ENCODE measurements at regions not wholly inside any gene's neighbourhood (a gene's known extent, or its start where the extent isn't known, plus 50 kb on each side); places are given as distances from the start of the nearest gene placed in this dataset.

DNA sequence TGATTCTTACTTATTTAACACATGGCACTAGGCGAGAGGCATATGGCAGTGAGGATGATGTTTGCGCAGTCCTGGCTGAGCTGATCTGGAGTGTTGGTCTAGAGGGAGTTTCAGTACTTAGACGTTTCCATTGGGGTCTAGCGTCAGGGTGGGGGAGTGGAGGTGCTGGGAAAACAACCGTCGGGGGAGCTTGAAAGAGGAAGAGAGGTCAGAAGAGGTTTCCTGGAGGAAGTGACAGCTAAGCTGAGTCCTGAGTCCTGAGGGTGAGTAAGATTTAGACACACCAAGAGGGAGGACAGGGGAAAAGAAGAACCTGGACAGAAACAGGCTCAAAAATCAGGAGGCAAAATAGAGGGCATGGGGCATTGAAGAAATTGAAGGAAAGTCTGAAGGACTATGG, 81.4 kb downstream of the ALOX5AP start:
- H3K27me3 ChIP-seq (replicated peaks; ENCODE audit: insufficient read depth): no peaks in the 10 kb centered on the region
- ATAC-seq (ENCODE audit: insufficient number of reproducible peaks, low FRiP score, low read depth): no peak
- TF ChIP-seq, protein P1, sequence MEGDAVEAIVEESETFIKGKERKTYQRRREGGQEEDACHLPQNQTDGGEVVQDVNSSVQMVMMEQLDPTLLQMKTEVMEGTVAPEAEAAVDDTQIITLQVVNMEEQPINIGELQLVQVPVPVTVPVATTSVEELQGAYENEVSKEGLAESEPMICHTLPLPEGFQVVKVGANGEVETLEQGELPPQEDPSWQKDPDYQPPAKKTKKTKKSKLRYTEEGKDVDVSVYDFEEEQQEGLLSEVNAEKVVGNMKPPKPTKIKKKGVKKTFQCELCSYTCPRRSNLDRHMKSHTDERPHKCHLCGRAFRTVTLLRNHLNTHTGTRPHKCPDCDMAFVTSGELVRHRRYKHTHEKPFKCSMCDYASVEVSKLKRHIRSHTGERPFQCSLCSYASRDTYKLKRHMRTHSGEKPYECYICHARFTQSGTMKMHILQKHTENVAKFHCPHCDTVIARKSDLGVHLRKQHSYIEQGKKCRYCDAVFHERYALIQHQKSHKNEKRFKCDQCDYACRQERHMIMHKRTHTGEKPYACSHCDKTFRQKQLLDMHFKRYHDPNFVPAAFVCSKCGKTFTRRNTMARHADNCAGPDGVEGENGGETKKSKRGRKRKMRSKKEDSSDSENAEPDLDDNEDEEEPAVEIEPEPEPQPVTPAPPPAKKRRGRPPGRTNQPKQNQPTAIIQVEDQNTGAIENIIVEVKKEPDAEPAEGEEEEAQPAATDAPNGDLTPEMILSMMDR (IDR thresholded peaks at IDR 0.05): no peak
- H3K4me3 ChIP-seq: no peak overlapping the region
- no peaks in the 10 kb centered on the region for H3K9me3 ChIP-seq
- H3K36me3 ChIP-seq: no peaks in the 10 kb centered on the region
- DNase-seq (ENCODE audit: low spot score): no peak
- H3K4me1 ChIP-seq (ENCODE audit: control insufficient read depth in 1 of 2, low read depth in 2 of 2): peaks cover 0 to 12% of the 10 kb centered on the region in 2 donors
- no peak overlapping the region for H3K27ac ChIP-seq

DNA sequence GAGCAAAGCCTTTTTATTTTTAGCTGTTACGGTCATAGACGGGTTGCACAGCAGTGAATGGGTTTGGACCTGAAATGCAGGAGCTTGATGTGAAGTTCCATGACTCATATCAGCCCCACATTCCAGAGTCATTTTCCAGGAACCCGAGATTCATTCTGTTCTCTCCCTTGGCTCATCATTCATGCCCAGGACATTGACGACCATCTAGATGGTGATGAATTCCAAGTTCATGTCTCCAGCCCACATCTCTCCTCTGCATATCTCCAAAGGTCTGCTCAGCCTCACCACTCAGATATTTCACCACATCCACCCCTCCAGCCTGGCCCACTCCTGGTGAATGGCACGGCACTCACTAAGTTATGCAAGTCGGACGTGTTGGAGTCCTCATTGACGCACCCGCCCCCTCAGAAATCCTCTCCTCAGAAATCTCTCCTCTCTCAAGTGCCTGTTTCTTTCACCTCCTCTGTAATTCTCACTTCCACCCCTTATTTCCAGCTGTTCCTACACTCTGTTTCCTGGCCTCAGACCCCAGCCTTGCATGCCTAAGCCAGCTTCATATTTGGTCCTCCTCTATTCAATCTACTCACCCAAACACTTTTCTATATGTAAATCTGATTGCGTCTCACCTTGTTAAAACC, 83.1 kb downstream of the ALOX5AP start:
- DNase-seq (ENCODE audit: low spot score) (peak; percentile 51), ATAC-seq (ENCODE audit: insufficient number of reproducible peaks, low FRiP score, low read depth) (peak; percentile 56)
- TF ChIP-seq, protein P1 (IDR thresholded peaks at IDR 0.05): no peak
- peaks cover 0 to 12% of the 10 kb centered on the region in 2 donors for H3K4me1 ChIP-seq (ENCODE audit: control insufficient read depth in 1 of 2, low read depth in 2 of 2)
- no peak overlapping the region for H3K4me3 ChIP-seq
- H3K27ac ChIP-seq: peak overlapping the region in 1 of 2 donors; percentile 23
- H3K9me3 ChIP-seq: no peaks in the 10 kb centered on the region
- H3K36me3 ChIP-seq: no peaks in the 10 kb centered on the region
- no peaks in the 10 kb centered on the region for H3K27me3 ChIP-seq (replicated peaks; ENCODE audit: insufficient read depth)

DNA sequence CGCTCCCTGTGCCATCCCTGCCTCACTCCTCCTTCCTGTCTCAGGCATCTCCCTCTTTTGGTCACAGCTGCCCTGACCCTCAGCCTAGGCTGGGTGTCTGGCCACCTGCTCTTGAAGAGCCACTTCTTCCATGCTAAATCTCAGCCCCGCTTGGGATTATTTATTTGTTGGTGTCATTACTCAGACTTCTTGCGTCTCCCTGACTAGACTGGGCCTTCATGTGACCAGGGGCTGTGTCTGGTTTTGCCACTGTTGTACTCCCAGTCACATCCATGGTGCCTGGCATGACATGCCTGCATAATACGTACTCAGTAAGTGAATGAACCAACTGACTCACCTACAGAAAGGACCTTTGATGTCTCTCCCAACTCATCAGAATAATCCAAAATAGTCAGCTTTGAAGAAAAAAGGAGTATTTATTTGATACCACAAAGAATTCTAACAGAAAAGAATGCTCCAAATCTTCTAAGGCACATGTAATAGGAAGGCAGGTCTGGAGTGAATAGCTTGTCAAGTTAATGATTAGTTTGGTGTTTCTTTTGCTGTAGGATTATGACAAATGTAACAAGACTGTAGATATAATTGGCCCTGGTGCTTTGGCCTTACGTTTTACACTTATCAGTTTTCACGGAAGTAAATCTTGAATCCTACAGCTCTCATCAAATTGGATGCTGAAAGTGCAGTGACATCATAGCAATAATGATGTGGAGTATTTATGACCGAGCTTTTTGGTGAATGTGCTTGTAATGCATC, 84.0 kb downstream of the ALOX5AP start:
- Histone ChIP-seq H3K4me1 (ENCODE audit: control insufficient read depth in 1 of 2, low read depth in 2 of 2) (peaks cover 0 to 12% of the 10 kb centered on the region in 2 donors), H3K27ac (no peak overlapping the region), H3K4me3 (no peak overlapping the region), H3K9me3 (no peaks in the 10 kb centered on the region), H3K36me3 (no peaks in the 10 kb centered on the region), H3K27me3 (replicated peaks; ENCODE audit: insufficient read depth) (no peaks in the 10 kb centered on the region)
- DNase-seq (ENCODE audit: low spot score) (no peak), ATAC-seq (ENCODE audit: insufficient number of reproducible peaks, low FRiP score, low read depth) (no peak)
- TF ChIP-seq, protein P1 (IDR thresholded peaks at IDR 0.05): no peak

- Histone ChIP-seq H3K36me3 (no peaks in the 10 kb centered on the region), H3K27ac (no peak overlapping the region), H3K4me3 (no peak overlapping the region), H3K4me1 (ENCODE audit: control insufficient read depth in 1 of 2, low read depth in 2 of 2) (peaks cover 0 to 12% of the 10 kb centered on the region in 2 donors), H3K27me3 (replicated peaks; ENCODE audit: insufficient read depth) (no peaks in the 10 kb centered on the region), H3K9me3 (no peaks in the 10 kb centered on the region)
- TF ChIP-seq, protein P1 (IDR thresholded peaks at IDR 0.05): no peak
- ATAC-seq (ENCODE audit: insufficient number of reproducible peaks, low FRiP score, low read depth) (no peak), DNase-seq (ENCODE audit: low spot score) (no peak)
Observed at GRCh38 chr13:30821421-30821820, 84.7 kb upstream of the MEDAG start.

- no peak overlapping the region for H3K4me3 ChIP-seq
- no peaks in the 10 kb centered on the region for H3K9me3 ChIP-seq
- H3K36me3 ChIP-seq: no peaks in the 10 kb centered on the region
- DNase-seq (ENCODE audit: low spot score) (no peak), ATAC-seq (ENCODE audit: insufficient number of reproducible peaks, low FRiP score, low read depth) (no peak)
- no peak overlapping the region for H3K27ac ChIP-seq
- H3K4me1 ChIP-seq (ENCODE audit: control insufficient read depth in 1 of 2, low read depth in 2 of 2): no peaks in the 10 kb centered on the region
- H3K27me3 ChIP-seq (replicated peaks; ENCODE audit: insufficient read depth): no peaks in the 10 kb centered on the region
- TF ChIP-seq, protein P1 (IDR thresholded peaks at IDR 0.05): no peak
Observed at GRCh38 chr13:30824651-30825050, 81.4 kb upstream of the MEDAG start.

Data from thoracic aorta (tissue), 2 donors.